ENCODE measurements at regions not wholly inside any gene's neighbourhood (a gene's known extent, or its start where the extent isn't known, plus 50 kb on each side); places are given as distances from the start of the nearest gene placed in this dataset.
"Not testable (repeated sequence)": the region's sequence is repeated elsewhere in the genome, so short reads cannot be mapped to it uniquely, and the experiment has no call there.

- TF ChIP-seq CTCF (conservative IDR thresholded peaks at IDR 0.05 in 1 of 2, IDR thresholded peaks at IDR 0.05 in 1 of 2; ENCODE audit: extremely low read depth in 1 of 2, insufficient read depth in 1 of 2, low read depth in 1 of 2, low read length in 2 of 2); EZH2 (IDR thresholded peaks at IDR 0.05; ENCODE audit: borderline replicate concordance, low read length): not testable (repeated sequence)
Observed at GRCh38 chr10:91732265-91732664, 66.0 kb upstream of the TNKS2 start.
